HK-2 (cell line): ENCODE measurements at regions not wholly inside any gene's neighbourhood (a gene's known extent, or its start where the extent isn't known, plus 50 kb on each side); places are given as distances from the start of the nearest gene placed in this dataset.
"Not testable (repeated sequence)": the region's sequence is repeated elsewhere in the genome, so short reads cannot be mapped to it uniquely, and the experiment has no call there.

Source experiments
- DNase-seq: peaks from one replicate; pipeline ENCODE4 v3.0.0-alpha.2; 2018; ENCODE audit not compliant: unreplicated experiment

GRCh38 chr10:78458983-78459638, 425.4 kb downstream of the RPS24 start:
- DNase-seq: no peak

DNA sequence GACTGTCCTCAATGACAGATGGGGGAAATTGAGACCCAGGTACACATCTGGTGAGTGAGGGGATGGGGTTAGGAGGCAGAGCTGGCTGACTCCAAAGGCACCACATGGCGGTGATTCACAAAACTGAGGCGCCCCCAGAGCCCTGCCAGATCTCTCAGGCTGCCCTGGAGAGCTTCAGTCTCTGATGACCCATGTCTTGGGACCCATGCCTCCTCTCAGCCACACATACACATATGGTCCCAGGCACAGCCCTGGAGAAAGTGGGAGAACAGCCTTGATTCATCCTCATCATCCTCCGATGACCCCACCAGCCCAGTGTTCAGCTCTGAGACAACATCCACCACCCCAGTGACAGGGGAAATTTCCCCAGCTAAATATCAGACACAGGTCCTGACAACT, 426.0 kb downstream of the RPS24 start:
- DNase-seq: no peak

- no peak for DNase-seq
Observed at GRCh38 chr10:78460204-78460603, 426.5 kb downstream of the RPS24 start.

GRCh38 chr10:78461333-78461732, 427.7 kb downstream of the RPS24 start:
- DNase-seq: no peak

DNA sequence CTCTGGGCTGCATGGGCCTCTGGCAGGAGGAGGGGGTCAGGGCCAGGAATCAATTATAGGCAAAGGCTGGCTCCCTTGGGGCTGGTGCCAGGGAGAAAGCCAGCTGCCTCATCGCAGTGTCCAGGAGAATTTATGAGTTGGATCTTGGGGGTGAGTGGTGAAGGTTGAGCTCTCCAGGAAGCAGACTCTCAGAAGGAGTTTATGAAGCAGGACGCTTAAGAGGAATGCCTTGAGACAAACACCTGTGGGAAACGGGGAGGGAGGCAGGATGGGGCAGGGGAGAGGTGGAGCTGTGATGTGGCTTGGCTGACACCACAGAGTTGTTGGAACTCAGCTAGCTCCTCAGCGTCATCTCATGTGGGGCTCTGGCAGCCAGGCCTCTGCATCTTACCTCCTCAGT, 428.5 kb downstream of the RPS24 start:
- DNase-seq: no peak

DNA sequence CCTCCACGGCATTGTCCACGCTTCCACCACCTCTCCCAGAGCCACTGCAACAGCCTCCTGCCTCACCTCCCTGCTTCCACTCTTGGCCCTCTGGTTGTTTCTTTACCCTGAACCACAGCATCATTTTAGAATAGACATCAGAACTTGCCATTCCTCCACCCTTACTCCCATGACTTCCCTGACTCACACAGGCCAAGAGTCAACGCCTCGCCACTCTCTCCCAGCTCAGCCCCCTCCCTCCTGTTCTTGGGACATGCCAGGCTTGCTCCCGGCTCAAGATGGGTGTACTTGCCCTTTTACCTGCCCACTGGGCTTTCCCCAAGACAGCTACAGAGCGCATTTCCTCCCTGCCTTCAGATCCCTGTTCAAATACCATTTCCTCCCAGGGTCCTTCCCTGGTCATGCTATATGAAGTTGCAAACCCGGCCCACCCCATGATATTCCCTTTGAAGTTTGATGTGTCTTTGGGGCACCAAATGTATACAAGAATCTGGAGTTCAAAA, 429.1 kb downstream of the RPS24 start:
- no peak for DNase-seq

DNA sequence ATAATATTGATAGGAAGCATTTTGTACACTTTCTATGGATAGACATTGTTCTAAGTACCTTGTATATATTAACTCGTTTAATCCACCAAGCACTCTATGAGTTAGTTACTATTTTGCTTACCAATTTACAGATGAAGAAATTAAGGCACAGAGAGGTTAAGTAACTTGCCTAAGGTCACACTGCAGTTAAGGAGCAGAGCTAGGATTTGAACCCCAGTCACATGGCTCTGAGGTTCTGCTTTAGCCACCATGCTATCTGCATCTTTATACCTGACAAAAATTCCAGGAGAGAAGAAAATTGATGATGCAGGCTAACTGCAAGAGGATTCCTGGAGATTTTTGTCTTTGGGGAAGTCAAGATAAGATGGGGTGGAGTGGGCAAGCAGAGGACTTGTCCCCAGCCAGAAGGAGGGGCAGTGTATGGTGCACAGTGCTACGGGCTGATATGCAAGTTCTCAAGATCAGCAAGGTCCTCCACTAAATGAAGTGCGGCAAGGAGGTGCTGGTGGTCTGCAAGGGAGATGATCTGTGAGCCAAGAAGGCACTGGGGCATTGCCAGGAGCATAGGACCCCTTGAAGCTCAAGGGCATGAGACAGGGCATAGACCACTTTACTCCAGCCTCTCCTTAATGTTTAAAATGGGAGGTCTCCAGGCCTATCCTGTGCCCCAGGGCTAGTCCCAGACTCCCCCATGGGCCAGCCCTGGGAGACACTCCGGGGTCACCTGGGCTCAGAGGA, 430.6 kb downstream of the RPS24 start:
- DNase-seq: no peak

DNA sequence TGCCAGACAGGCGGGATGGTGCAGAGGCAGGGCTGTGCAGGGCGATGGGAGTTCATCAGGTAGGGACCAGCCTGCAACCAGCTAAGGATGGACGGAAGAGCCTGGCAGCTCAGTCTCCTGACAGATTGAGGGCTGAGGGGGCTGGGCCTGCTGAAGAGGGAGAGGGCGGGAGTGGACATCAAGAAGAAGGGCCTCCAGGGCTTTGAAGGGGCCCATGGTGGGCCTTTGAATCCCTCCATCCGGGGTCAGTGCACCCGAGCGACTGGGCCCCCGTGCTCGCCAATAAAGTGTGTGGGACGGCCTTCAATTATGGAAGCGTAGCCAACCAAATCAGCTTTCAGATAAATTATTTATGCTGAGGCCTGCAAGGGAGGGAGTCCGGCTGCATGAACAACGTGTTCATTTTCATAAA, 431.2 kb downstream of the RPS24 start:
- no peak for DNase-seq

- DNase-seq: no peak
Observed at GRCh38 chr10:78465431-78465830, 431.8 kb downstream of the RPS24 start.

- no peak for DNase-seq
Observed at GRCh38 chr10:78467496-78468106, 433.9 kb downstream of the RPS24 start.

DNA sequence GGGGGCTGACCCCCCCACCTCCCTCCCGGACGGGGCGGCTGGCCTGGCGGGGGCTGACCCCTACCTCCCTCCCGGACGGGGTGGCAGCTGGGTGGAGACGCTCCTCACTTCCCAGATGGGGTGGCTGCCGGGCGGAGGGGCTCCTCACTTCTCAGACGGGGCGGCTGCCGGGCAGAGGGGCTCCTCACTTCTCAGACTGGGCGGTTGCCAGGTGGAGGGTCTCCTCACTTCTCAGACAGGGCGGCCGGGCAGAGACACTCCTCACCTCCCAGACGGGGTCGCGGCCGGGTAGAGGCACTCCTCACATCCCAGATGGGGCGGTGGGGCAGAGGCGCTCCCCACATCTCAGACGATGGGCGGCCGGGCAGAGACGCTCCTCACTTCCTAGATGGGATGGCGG, 435.1 kb downstream of the RPS24 start:
- not testable (repeated sequence) for DNase-seq

GRCh38 chr10:78470267-78471103, 436.8 kb downstream of the RPS24 start:
- peak; percentile 11 for DNase-seq

GRCh38 chr10:78471326-78471722, 437.7 kb downstream of the RPS24 start:
- no peak for DNase-seq

DNA sequence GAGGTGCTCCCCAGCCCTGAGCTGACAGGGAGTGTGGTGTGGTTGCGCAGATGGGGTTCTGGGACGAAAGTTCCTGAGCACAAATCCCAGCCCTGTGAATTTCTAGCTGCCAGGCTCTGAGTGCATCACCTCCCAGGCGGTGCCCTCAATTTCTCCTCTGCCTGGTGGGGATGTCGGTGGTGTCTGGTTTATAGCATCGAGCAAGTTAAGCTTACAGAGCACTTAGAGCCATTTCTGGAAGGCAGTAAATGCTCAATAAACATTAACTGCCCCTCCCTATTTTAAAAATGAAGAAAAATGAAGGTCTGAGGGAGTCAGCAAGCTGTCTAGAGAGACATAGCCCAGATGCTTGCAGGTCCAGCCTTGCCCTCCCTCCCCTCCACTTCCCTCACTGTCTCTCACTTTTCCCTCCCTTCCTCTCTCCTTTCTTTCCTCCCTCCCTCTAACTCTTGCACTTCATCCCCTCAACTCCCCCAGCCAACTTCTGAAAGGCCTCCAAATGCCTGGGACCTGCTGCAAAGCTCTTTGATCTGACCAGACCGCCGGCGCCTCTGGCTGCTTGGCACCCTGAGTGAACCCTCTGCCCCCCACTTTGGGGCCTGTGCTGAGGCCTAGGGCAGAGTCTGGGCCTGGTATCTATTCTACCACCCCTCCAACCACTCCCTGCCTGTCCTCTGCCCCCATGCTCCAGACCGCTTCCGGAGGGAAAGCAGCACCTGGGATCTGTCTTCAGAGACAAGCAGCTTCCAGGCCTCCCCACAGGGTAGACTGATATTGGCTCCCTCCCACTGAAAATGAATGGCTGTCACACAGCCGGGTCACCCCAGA, 438.3 kb downstream of the RPS24 start:
- no peak for DNase-seq

- no peak for DNase-seq
Observed at GRCh38 chr10:78472551-78472890, 438.9 kb downstream of the RPS24 start.

DNA sequence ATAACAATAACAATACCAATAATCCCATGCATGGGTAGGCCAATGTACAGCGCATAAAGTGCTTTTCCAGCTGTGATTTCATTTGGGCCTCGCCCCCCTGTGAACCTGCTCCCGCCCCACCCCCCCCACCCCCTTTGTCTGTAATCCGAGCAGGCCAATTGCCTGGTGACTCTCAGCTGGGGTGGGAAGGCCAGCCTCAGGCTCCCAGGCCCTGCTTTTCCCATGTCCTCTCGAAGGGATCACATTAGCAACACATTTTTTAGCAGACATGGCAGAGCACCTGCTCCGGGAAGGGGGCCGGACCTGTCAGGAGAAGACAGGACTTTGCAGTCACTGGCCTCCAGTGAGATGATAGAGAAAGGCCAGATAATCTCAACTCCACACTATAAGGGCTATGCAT, 439.3 kb downstream of the RPS24 start:
- DNase-seq: no peak

DNA sequence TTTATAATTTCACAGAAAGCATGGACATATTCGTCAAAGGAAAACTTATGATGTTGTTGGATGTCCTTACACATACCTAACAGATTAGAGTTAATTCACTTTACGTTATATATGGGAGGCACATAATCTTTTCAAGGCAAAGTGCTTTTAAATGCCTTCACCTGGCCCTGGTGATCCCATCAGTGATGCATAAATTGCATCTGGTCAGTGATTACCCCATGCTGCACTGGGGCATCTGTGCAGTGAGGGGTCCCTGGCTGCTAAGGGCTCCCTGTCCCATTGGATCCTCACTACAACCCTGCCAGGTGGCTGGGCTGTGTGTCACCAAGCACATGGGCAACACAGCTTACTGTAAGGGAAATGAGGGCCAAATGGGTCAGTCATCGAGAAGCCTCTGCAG, 441.1 kb downstream of the RPS24 start:
- DNase-seq: no peak

- DNase-seq: no peak
Observed at GRCh38 chr10:78475437-78475836, 441.8 kb downstream of the RPS24 start.

- DNase-seq: no peak
Observed at GRCh38 chr10:78476156-78476555, 442.5 kb downstream of the RPS24 start.

- no peak for DNase-seq
Observed at GRCh38 chr10:78476844-78477243, 443.2 kb downstream of the RPS24 start.

DNA sequence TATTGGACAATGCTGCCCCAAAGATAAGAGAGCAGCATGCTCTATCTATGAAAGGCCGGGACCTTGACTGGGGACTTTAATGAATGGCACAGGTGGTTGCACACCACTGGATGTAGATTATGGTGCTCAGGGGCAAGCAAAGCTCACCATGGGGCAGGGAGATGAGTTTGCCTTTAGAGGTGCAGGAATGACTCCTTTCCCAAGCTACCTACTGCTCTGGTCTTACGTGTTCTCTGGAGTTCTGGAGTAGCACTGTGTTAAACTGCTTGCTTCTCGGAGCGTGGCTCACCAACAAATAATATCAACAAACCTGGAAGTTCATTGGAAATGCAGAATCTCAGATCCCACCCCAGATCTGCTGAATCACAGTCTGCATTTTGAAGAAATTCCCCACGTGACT, 445.3 kb downstream of the RPS24 start:
- no peak for DNase-seq
